Mesendoderm (in vitro differentiated cells): ENCODE measurements at regions not wholly inside any gene's neighbourhood (a gene's known extent, or its start where the extent isn't known, plus 50 kb on each side); places are given as distances from the start of the nearest gene placed in this dataset.

Experiments
- DNase-seq: peaks from one replicate; pipeline ENCODE4 v3.0.0; 2013
- H2AK5ac ChIP-seq: 2 replicates; pipeline ENCODE4 v1.6.1; 2013; ENCODE audit warnings: low read length, inconsistent platforms
- H2BK120ac ChIP-seq: 2 replicates; pipeline ENCODE4 v1.6.1; 2013; ENCODE audit warnings: low read depth, mild to moderate bottlenecking, low read length, moderate library complexity, mixed read lengths
- H2BK15ac ChIP-seq: replicated peaks from 2 replicates; pipeline ENCODE4 v1.6.1; 2013; ENCODE audit warnings: low read depth, mild to moderate bottlenecking, moderate library complexity
- H2BK5ac ChIP-seq: 2 replicates; pipeline ENCODE4 v1.6.1; 2013; ENCODE audit warnings: low read length, inconsistent platforms
- H3K18ac ChIP-seq: 2 replicates; pipeline ENCODE4 v1.6.1; 2013; ENCODE audit warnings: mild to moderate bottlenecking, low read length, mixed read lengths
- H3K23ac ChIP-seq: one replicate; pipeline ENCODE4 v1.6.1; 2013; ENCODE audit warnings: low read length
- H3K27ac ChIP-seq: 2 replicates; pipeline ENCODE4 v1.5.1; 2013; ENCODE audit warnings: low read depth, mild to moderate bottlenecking, inconsistent platforms, low read length, moderate library complexity
- H3K27me3 ChIP-seq: 2 replicates; pipeline ENCODE4 v1.6.1; 2013; ENCODE audit warnings: low read length, control low read depth, mild to moderate bottlenecking, inconsistent platforms; ENCODE audit not compliant: insufficient read depth, poor library complexity
- H3K36me3 ChIP-seq: 2 replicates; pipeline ENCODE4 v1.6.1; 2013; ENCODE audit warnings: low read length, inconsistent platforms; ENCODE audit not compliant: control insufficient read depth, insufficient read depth
- H3K4ac ChIP-seq: one replicate; pipeline ENCODE4 v1.6.1; 2013; ENCODE audit warnings: low read depth, mild to moderate bottlenecking, low read length, moderate library complexity
- H3K4me1 ChIP-seq: 2 replicates; pipeline ENCODE4 v1.6.1; 2013; ENCODE audit warnings: low read depth, low read length, inconsistent platforms; ENCODE audit not compliant: control insufficient read depth
- H3K4me2 ChIP-seq: 2 replicates; pipeline ENCODE4 v1.6.1; 2013; ENCODE audit warnings: low read length
- H3K4me3 ChIP-seq: 2 replicates; pipeline ENCODE4 v1.5.1; 2013; ENCODE audit warnings: mild to moderate bottlenecking, low read length
- H3K56ac ChIP-seq: one replicate; pipeline ENCODE4 v1.6.1; 2013; ENCODE audit warnings: low read length
- H3K79me1 ChIP-seq: 2 replicates; pipeline ENCODE4 v1.6.1; 2013; ENCODE audit warnings: low read length, inconsistent platforms
- H3K79me2 ChIP-seq: 2 replicates; pipeline ENCODE4 v1.6.1; 2013; ENCODE audit warnings: mild to moderate bottlenecking, low read length; ENCODE audit not compliant: control insufficient read depth, insufficient read depth
- H3K9ac ChIP-seq: 2 replicates; pipeline ENCODE4 v1.6.1; 2013; ENCODE audit warnings: low read length, inconsistent platforms
- H4K5ac ChIP-seq: one replicate; pipeline ENCODE4 v1.6.1; 2013; ENCODE audit warnings: low read length
- H4K8ac ChIP-seq: one replicate; pipeline ENCODE4 v1.6.1; 2013; ENCODE audit warnings: low read depth, mild to moderate bottlenecking, control low read depth, low read length, moderate library complexity
- WGBS: extraction: QIAGEN DNeasy Blood & Tissue Kit; methylation state at CpG from one replicate; pipeline ENCODE4 v1.1.7; 2013; ENCODE audit warnings: low lambda C conversion rate, missing lambda C conversion rate; ENCODE audit not compliant: insufficient coverage; ENCODE audit errors: extremely low coverage; 5-methylcytosine and 5-hydroxymethylcytosine counted together

GRCh38 chr11:109192864-109193263, 229.1 kb upstream of the C11orf87 start:
- H2AK5ac ChIP-seq: no peak overlapping the region
- H3K9ac ChIP-seq: no peak overlapping the region
- no peak overlapping the region for H4K5ac ChIP-seq
- H3K79me2 ChIP-seq: no peaks in the 10 kb centered on the region
- no peak overlapping the region for H3K56ac ChIP-seq
- no peak for DNase-seq
- no peaks in the 10 kb centered on the region for H3K36me3 ChIP-seq
- H4K8ac ChIP-seq: no peak overlapping the region
- H3K79me1 ChIP-seq: no peaks in the 10 kb centered on the region
- H3K4me3 ChIP-seq: no peak overlapping the region
- no CpG with 5 or more reads among the region's 6 CpGs for WGBS
- H3K18ac ChIP-seq: no peak overlapping the region
- no peak overlapping the region for H2BK120ac ChIP-seq
- H3K4me1 ChIP-seq: no peaks in the 10 kb centered on the region
- no peak overlapping the region for H2BK5ac ChIP-seq
- no peak overlapping the region for H3K23ac ChIP-seq
- H3K27me3 ChIP-seq: no peaks in the 10 kb centered on the region
- no peak overlapping the region for H3K27ac ChIP-seq
- H2BK15ac ChIP-seq: no peak overlapping the region
- H3K4me2 ChIP-seq: no peak overlapping the region
- H3K4ac ChIP-seq: no peak overlapping the region

- Histone ChIP-seq H4K8ac (no peak overlapping the region), H3K4ac (no peak overlapping the region), H2BK120ac (no peak overlapping the region), H3K56ac (no peak overlapping the region), H3K4me3 (no peak overlapping the region), H3K36me3 (no peaks in the 10 kb centered on the region), H3K4me1 (no peaks in the 10 kb centered on the region), H3K9ac (no peak overlapping the region), H3K27ac (no peak overlapping the region), H3K79me1 (no peaks in the 10 kb centered on the region), H2AK5ac (no peak overlapping the region), H3K4me2 (no peak overlapping the region), H3K27me3 (no peaks in the 10 kb centered on the region), H2BK5ac (no peak overlapping the region), H2BK15ac (no peak overlapping the region), H4K5ac (no peak overlapping the region), H3K18ac (no peak overlapping the region), H3K79me2 (no peaks in the 10 kb centered on the region), H3K23ac (no peak overlapping the region)
- WGBS: no CpG with 5 or more reads among the region's 1 CpG
- DNase-seq: no peak
These were observed 228.1 kb upstream of the C11orf87 start for GRCh38 chr11:109193880-109194279.

- H4K5ac ChIP-seq: no peak overlapping the region
- H3K56ac ChIP-seq: no peak overlapping the region
- whole genome bisulfite sequencing: no CpG with 5 or more reads among the region's 2 CpGs
- no peak overlapping the region for H3K23ac ChIP-seq
- H3K79me1 ChIP-seq: no peaks in the 10 kb centered on the region
- no peak overlapping the region for H3K18ac ChIP-seq
- no peak overlapping the region for H2AK5ac ChIP-seq
- no peak for DNase-seq
- no peak overlapping the region for H2BK120ac ChIP-seq
- H3K79me2 ChIP-seq: no peaks in the 10 kb centered on the region
- no peak overlapping the region for H4K8ac ChIP-seq
- no peak overlapping the region for H3K4me3 ChIP-seq
- no peaks in the 10 kb centered on the region for H3K4me1 ChIP-seq
- H2BK5ac ChIP-seq: no peak overlapping the region
- H3K36me3 ChIP-seq: no peaks in the 10 kb centered on the region
- no peak overlapping the region for H3K27ac ChIP-seq
- H3K4ac ChIP-seq: no peak overlapping the region
- H3K9ac ChIP-seq: no peak overlapping the region
- H3K4me2 ChIP-seq: no peak overlapping the region
- H2BK15ac ChIP-seq: no peak overlapping the region
- H3K27me3 ChIP-seq: no peaks in the 10 kb centered on the region
These were observed 226.0 kb upstream of the C11orf87 start for GRCh38 chr11:109196016-109196415.

- Histone ChIP-seq H3K23ac (no peak overlapping the region), H2BK15ac (no peak overlapping the region), H2BK5ac (no peak overlapping the region), H3K27me3 (no peaks in the 10 kb centered on the region), H3K18ac (no peak overlapping the region), H3K27ac (no peak overlapping the region), H2AK5ac (no peak overlapping the region), H3K79me2 (no peaks in the 10 kb centered on the region), H3K4ac (no peak overlapping the region), H4K5ac (no peak overlapping the region), H3K79me1 (no peaks in the 10 kb centered on the region), H3K9ac (no peak overlapping the region), H3K4me1 (no peaks in the 10 kb centered on the region), H2BK120ac (no peak overlapping the region), H3K36me3 (no peaks in the 10 kb centered on the region), H3K4me2 (no peak overlapping the region), H3K4me3 (no peak overlapping the region), H4K8ac (peak overlapping the region; percentile 28), H3K56ac (no peak overlapping the region)
- no peak for DNase-seq
- WGBS: no CpG with 5 or more reads among the region's 1 CpG
These were observed 224.3 kb upstream of the C11orf87 start for GRCh38 chr11:109197656-109198055.

- Histone ChIP-seq H3K23ac (no peak overlapping the region), H2AK5ac (no peak overlapping the region), H3K79me1 (no peaks in the 10 kb centered on the region), H3K79me2 (no peaks in the 10 kb centered on the region), H3K36me3 (no peaks in the 10 kb centered on the region), H3K9ac (no peak overlapping the region), H3K4me1 (no peaks in the 10 kb centered on the region), H2BK120ac (no peak overlapping the region), H3K4me3 (no peak overlapping the region), H3K56ac (no peak overlapping the region), H4K8ac (no peak overlapping the region), H2BK15ac (no peak overlapping the region), H3K27ac (no peak overlapping the region), H3K4me2 (no peak overlapping the region), H3K18ac (no peak overlapping the region), H3K27me3 (no peaks in the 10 kb centered on the region), H2BK5ac (no peak overlapping the region), H4K5ac (no peak overlapping the region), H3K4ac (no peak overlapping the region)
- DNase-seq: no peak
- WGBS: no CpG with 5 or more reads among the region's 1 CpG
These were observed 218.8 kb upstream of the C11orf87 start for GRCh38 chr11:109203176-109203575.

GRCh38 chr11:109205312-109205711, 216.7 kb upstream of the C11orf87 start:
- H2BK120ac ChIP-seq: no peak overlapping the region
- no peaks in the 10 kb centered on the region for H3K79me1 ChIP-seq
- H3K4me3 ChIP-seq: no peak overlapping the region
- H3K27me3 ChIP-seq: no peaks in the 10 kb centered on the region
- H4K8ac ChIP-seq: no peak overlapping the region
- H3K4me1 ChIP-seq: no peaks in the 10 kb centered on the region
- H4K5ac ChIP-seq: no peak overlapping the region
- no peak overlapping the region for H3K18ac ChIP-seq
- WGBS: no CpG with 5 or more reads among the region's 1 CpG
- no peak overlapping the region for H3K9ac ChIP-seq
- no peak overlapping the region for H3K23ac ChIP-seq
- H3K79me2 ChIP-seq: no peaks in the 10 kb centered on the region
- H3K27ac ChIP-seq: no peak overlapping the region
- no peak overlapping the region for H2BK5ac ChIP-seq
- no peak overlapping the region for H2BK15ac ChIP-seq
- no peak overlapping the region for H3K4ac ChIP-seq
- no peaks in the 10 kb centered on the region for H3K36me3 ChIP-seq
- H3K56ac ChIP-seq: no peak overlapping the region
- no peak overlapping the region for H3K4me2 ChIP-seq
- H2AK5ac ChIP-seq: no peak overlapping the region
- DNase-seq: no peak
